ENCODE measurements at regions not wholly inside any gene's neighbourhood (a gene's known extent, or its start where the extent isn't known, plus 50 kb on each side); places are given as distances from the start of the nearest gene placed in this dataset.

DNA sequence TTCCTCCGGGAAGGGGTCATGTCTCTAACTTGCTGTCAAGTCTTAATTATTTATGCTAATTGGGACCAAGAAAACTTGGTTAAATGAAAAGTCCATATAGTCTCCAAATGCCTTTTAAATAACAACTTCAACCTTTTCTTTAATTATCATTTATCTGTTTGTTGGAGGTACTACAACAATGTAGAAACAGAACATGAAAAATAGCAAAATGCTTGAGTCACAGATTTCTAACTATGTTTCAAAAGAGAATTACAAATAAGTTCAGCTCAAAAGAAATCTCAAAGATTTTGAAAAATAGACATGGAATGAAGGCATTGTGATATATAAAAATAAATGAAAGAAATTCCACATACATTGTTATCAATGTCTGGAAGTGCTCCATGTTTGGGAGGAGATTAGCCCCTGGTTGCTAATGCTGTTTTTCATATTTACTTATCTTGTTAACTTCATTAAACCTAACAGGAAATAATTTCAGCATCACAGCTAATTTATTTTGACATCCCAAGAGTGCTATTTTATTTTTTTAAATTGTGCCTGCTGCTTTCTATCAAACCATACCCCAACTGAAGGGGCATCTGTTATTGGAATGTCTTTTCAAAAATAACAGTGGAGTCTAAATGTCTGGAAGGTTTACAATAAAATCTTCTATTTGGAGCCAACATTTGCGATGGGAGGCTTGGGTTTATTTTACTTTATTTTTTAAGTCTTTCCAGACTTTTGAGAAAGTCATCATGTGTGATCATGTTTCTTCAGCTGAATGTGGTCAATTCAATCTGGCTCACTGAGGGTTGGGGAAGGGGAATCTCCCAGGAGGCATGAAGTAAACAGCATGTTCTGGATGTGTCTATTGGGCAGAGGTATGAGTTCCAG, 53.1 kb upstream of the ANKRD55 start:
- Histone ChIP-seq H3K9me3 (peaks cover 0 to 5% of the 10 kb centered on the region in 2 donors), H3K4me1 (peaks cover 0 to 11% of the 10 kb centered on the region in 2 donors), H3K27ac (no peak overlapping the region), H3K36me3 (no peaks in the 10 kb centered on the region), H3K27me3 (no peaks in the 10 kb centered on the region), H3K4me3 (no peak overlapping the region)
- TF ChIP-seq, protein P1, sequence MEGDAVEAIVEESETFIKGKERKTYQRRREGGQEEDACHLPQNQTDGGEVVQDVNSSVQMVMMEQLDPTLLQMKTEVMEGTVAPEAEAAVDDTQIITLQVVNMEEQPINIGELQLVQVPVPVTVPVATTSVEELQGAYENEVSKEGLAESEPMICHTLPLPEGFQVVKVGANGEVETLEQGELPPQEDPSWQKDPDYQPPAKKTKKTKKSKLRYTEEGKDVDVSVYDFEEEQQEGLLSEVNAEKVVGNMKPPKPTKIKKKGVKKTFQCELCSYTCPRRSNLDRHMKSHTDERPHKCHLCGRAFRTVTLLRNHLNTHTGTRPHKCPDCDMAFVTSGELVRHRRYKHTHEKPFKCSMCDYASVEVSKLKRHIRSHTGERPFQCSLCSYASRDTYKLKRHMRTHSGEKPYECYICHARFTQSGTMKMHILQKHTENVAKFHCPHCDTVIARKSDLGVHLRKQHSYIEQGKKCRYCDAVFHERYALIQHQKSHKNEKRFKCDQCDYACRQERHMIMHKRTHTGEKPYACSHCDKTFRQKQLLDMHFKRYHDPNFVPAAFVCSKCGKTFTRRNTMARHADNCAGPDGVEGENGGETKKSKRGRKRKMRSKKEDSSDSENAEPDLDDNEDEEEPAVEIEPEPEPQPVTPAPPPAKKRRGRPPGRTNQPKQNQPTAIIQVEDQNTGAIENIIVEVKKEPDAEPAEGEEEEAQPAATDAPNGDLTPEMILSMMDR (IDR thresholded peaks at IDR 0.05) = no peak
- DNase-seq (ENCODE audit: low spot score) = no peak

GRCh38 chr5:56282951-56283350, 49.8 kb upstream of the ANKRD55 start:
- DNase-seq (ENCODE audit: low spot score) = no peak

More at GRCh38 chr5:56282951-56283350, 49.8 kb upstream of the ANKRD55 start:
- Histone ChIP-seq H3K27ac (no peak overlapping the region), H3K9me3 (peaks cover 0 to 5% of the 10 kb centered on the region in 2 donors), H3K4me1 (peaks cover 0 to 17% of the 10 kb centered on the region in 2 donors), H3K36me3 (no peaks in the 10 kb centered on the region), H3K4me3 (no peak overlapping the region), H3K27me3 (no peaks in the 10 kb centered on the region)
- TF ChIP-seq, protein P1 (IDR thresholded peaks at IDR 0.05) = no peak

All from right atrium auricular region (tissue), 2 donors.